ENCODE measurements at regions not wholly inside any gene's neighbourhood (a gene's known extent, or its start where the extent isn't known, plus 50 kb on each side); places are given as distances from the start of the nearest gene placed in this dataset.

- no peak overlapping the region for H3K4me2 ChIP-seq (ENCODE audit: low read length)
- H3K9me3 ChIP-seq (ENCODE audit: insufficient read depth, low read length) = no peaks in the 10 kb centered on the region
- no peaks in the 10 kb centered on the region for H4K20me1 ChIP-seq (ENCODE audit: insufficient read depth, low read length)
- TF ChIP-seq CTCF (IDR thresholded peaks at IDR 0.05; ENCODE audit: low read depth, low read length) = no peak
- TF ChIP-seq EZH2phosphoT487 (IDR thresholded peaks at IDR 0.05; ENCODE audit: low read depth) = no peak
- no peak overlapping the region for H2AFZ ChIP-seq (ENCODE audit: low read depth, low read length)
- H3K4me1 ChIP-seq (ENCODE audit: low read length) = 0 out of 2 replicates have a peak, but pooled peaks cover 1% of the 10 kb centered on the region
- no peak overlapping the region for H3K4me3 ChIP-seq (ENCODE audit: low read length)
- no peaks in the 10 kb centered on the region for H3K36me3 ChIP-seq (replicated peaks; ENCODE audit: low read depth, low read length)
- no peaks in the 10 kb centered on the region for H3K79me2 ChIP-seq (ENCODE audit: low read length)
- H3K27ac ChIP-seq (ENCODE audit: low read length) = no peak overlapping the region
- H3K27me3 ChIP-seq (ENCODE audit: low read depth, low read length) = peaks cover 7% of the 10 kb centered on the region
- H3K9ac ChIP-seq (ENCODE audit: low read length) = no peak overlapping the region
Observed at GRCh38 chr2:58535182-58535581, 294.1 kb upstream of the FANCL start.

GRCh38 chr2:58533376-58533775 lies 292.3 kb upstream of the FANCL start:
- no peak overlapping the region for H3K27ac ChIP-seq (ENCODE audit: low read length)
- no peaks in the 10 kb centered on the region for H3K9me3 ChIP-seq (ENCODE audit: insufficient read depth, low read length)
- no peaks in the 10 kb centered on the region for H4K20me1 ChIP-seq (ENCODE audit: insufficient read depth, low read length)
- peaks cover 4% of the 10 kb centered on the region for H3K27me3 ChIP-seq (ENCODE audit: low read depth, low read length)
- no peaks in the 10 kb centered on the region for H3K4me1 ChIP-seq (ENCODE audit: low read length)
- H3K4me3 ChIP-seq (ENCODE audit: low read length) = no peak overlapping the region
- H3K9ac ChIP-seq (ENCODE audit: low read length) = no peak overlapping the region
- H3K4me2 ChIP-seq (ENCODE audit: low read length) = no peak overlapping the region
- no peak overlapping the region for H2AFZ ChIP-seq (ENCODE audit: low read depth, low read length)
- no peaks in the 10 kb centered on the region for H3K36me3 ChIP-seq (replicated peaks; ENCODE audit: low read depth, low read length)
- TF ChIP-seq EZH2phosphoT487 (IDR thresholded peaks at IDR 0.05; ENCODE audit: low read depth) = no peak
- no peak for TF ChIP-seq CTCF (IDR thresholded peaks at IDR 0.05; ENCODE audit: low read depth, low read length)
- H3K79me2 ChIP-seq (ENCODE audit: low read length) = no peaks in the 10 kb centered on the region

- H3K9me3 ChIP-seq (ENCODE audit: insufficient read depth, low read length) = no peaks in the 10 kb centered on the region
Observed at GRCh38 chr2:58532641-58533040, 291.5 kb upstream of the FANCL start.

GRCh38 chr2:58527647-58528046 lies 286.5 kb upstream of the FANCL start:
- Histone ChIP-seq H3K27me3 (ENCODE audit: low read depth, low read length) (no peaks in the 10 kb centered on the region), H2AFZ (ENCODE audit: low read depth, low read length) (no peak overlapping the region), H3K4me3 (ENCODE audit: low read length) (no peak overlapping the region), H3K27ac (ENCODE audit: low read length) (no peak overlapping the region), H3K79me2 (ENCODE audit: low read length) (no peaks in the 10 kb centered on the region), H3K4me2 (ENCODE audit: low read length) (no peak overlapping the region), H3K9ac (ENCODE audit: low read length) (no peak overlapping the region), H3K9me3 (ENCODE audit: insufficient read depth, low read length) (no peaks in the 10 kb centered on the region), H3K4me1 (ENCODE audit: low read length) (no peaks in the 10 kb centered on the region), H4K20me1 (ENCODE audit: insufficient read depth, low read length) (no peaks in the 10 kb centered on the region), H3K36me3 (replicated peaks; ENCODE audit: low read depth, low read length) (no peaks in the 10 kb centered on the region)
- TF ChIP-seq EZH2phosphoT487 (IDR thresholded peaks at IDR 0.05; ENCODE audit: low read depth) (no peak), CTCF (IDR thresholded peaks at IDR 0.05; ENCODE audit: low read depth, low read length) (no peak)

More at GRCh38 chr2:58532641-58533040, 291.5 kb upstream of the FANCL start:
- no peak for TF ChIP-seq CTCF (IDR thresholded peaks at IDR 0.05; ENCODE audit: low read depth, low read length)
- no peak for TF ChIP-seq EZH2phosphoT487 (IDR thresholded peaks at IDR 0.05; ENCODE audit: low read depth)
- Histone ChIP-seq H3K27me3 (ENCODE audit: low read depth, low read length) (no peaks in the 10 kb centered on the region), H3K4me1 (ENCODE audit: low read length) (no peaks in the 10 kb centered on the region), H3K36me3 (replicated peaks; ENCODE audit: low read depth, low read length) (no peaks in the 10 kb centered on the region), H3K4me3 (ENCODE audit: low read length) (no peak overlapping the region), H2AFZ (ENCODE audit: low read depth, low read length) (no peak overlapping the region), H3K9ac (ENCODE audit: low read length) (no peak overlapping the region), H3K4me2 (ENCODE audit: low read length) (no peak overlapping the region), H4K20me1 (ENCODE audit: insufficient read depth, low read length) (no peaks in the 10 kb centered on the region), H3K79me2 (ENCODE audit: low read length) (no peaks in the 10 kb centered on the region), H3K27ac (ENCODE audit: low read length) (no peak overlapping the region)

Data from OCI-LY3 (cell line).